ENCODE measurements at regions not wholly inside any gene's neighbourhood (a gene's known extent, or its start where the extent isn't known, plus 50 kb on each side); places are given as distances from the start of the nearest gene placed in this dataset.

- DNase-seq, result no peak
These were observed 214.5 kb downstream of the KLF5 start for GRCh38 chr13:73273276-73273675.

GRCh38 chr13:73272831-73273230 is 214.0 kb downstream of the KLF5 start:
- DNase-seq, result no peak

- DNase-seq, result no peak
These were observed 209.5 kb downstream of the KLF5 start for GRCh38 chr13:73268306-73268705.

- no peak for DNase-seq
These were observed 207.9 kb downstream of the KLF5 start for GRCh38 chr13:73266640-73267180.

- no peak for DNase-seq
These were observed 204.2 kb downstream of the KLF5 start for GRCh38 chr13:73262862-73263627.

GRCh38 chr13:73261739-73262216 is 203.0 kb downstream of the KLF5 start:
- DNase-seq, result no peak

GRCh38 chr13:73259061-73260017 is 200.5 kb downstream of the KLF5 start:
- DNase-seq, result no peak

GRCh38 chr13:73258406-73258805 is 199.6 kb downstream of the KLF5 start:
- no peak for DNase-seq

- no peak for DNase-seq
These were observed 196.0 kb downstream of the KLF5 start for GRCh38 chr13:73254827-73255226.

GRCh38 chr13:73251626-73252265 is 192.9 kb downstream of the KLF5 start:
- no peak for DNase-seq

- DNase-seq, result no peak
These were observed 191.3 kb downstream of the KLF5 start for GRCh38 chr13:73250061-73250460.

- no peak for DNase-seq
These were observed 190.1 kb downstream of the KLF5 start for GRCh38 chr13:73248711-73249580.

- no peak for DNase-seq
These were observed 189.3 kb downstream of the KLF5 start for GRCh38 chr13:73248154-73248553.

GRCh38 chr13:73245246-73245645 is 186.4 kb downstream of the KLF5 start:
- DNase-seq, result no peak

GRCh38 chr13:73244467-73244866 is 185.7 kb downstream of the KLF5 start:
- no peak for DNase-seq

GRCh38 chr13:73242515-73243015 is 183.8 kb downstream of the KLF5 start:
- no peak for DNase-seq

GRCh38 chr13:73240193-73240592 is 181.4 kb downstream of the KLF5 start:
- no peak for DNase-seq

- no peak for DNase-seq
These were observed 176.6 kb downstream of the KLF5 start for GRCh38 chr13:73235385-73235784.

- no peak for DNase-seq
These were observed 172.7 kb downstream of the KLF5 start for GRCh38 chr13:73231471-73231870.

- no peak for DNase-seq
These were observed 171.9 kb downstream of the KLF5 start for GRCh38 chr13:73230716-73231115.

- no peak for DNase-seq
These were observed 169.7 kb downstream of the KLF5 start for GRCh38 chr13:73228546-73228945.

GRCh38 chr13:73225990-73226389 is 167.2 kb downstream of the KLF5 start:
- DNase-seq, result no peak

Data from NCI-H2081 treated with DMSO at 0.1 percent for 48 hours (cell line).